Psoas muscle (tissue), 7 donors: ENCODE measurements at regions not wholly inside any gene's neighbourhood (a gene's known extent, or its start where the extent isn't known, plus 50 kb on each side); places are given as distances from the start of the nearest gene placed in this dataset.

Experiments used
- ATAC-seq, 4 donors: fragments of 200-7000 bp; cut with Tn5 transposase; one replicate each; pipeline ENCODE4 v1.9.1; 2020; ENCODE audit warnings: moderate library complexity in 3 of 4, mild to moderate bottlenecking in 2 of 4
- DNase-seq, 2 donors: peaks; one replicate each; pipeline ENCODE4 v3.0.0-alpha.2; 2020
- H3K27ac ChIP-seq: fragments of 200-600 bp; one replicate; pipeline ENCODE4 v1.8.0; 2022
- H3K27me3 ChIP-seq, 3 donors: fragments of 200-600 bp in 1 of 3; one replicate each; pipeline versions ENCODE4 v1.6.1 to v1.8.0; 2013 to 2022; ENCODE audit warnings: low read length in 2 of 3, mild to moderate bottlenecking in 2 of 3, moderate library complexity in 1 of 3; ENCODE audit not compliant: insufficient read depth in 3 of 3
- H3K36me3 ChIP-seq, 2 donors: fragments of 200-600 bp in 1 of 2; one replicate each; pipeline versions ENCODE4 v1.6.1 to v1.8.0; 2013 to 2022; ENCODE audit warnings: low read depth in 1 of 2, mild to moderate bottlenecking in 1 of 2, moderate library complexity in 1 of 2; ENCODE audit not compliant: insufficient read depth in 1 of 2
- H3K4me1 ChIP-seq: fragments of 200-600 bp; one replicate; pipeline ENCODE4 v1.8.0; 2022
- H3K4me3 ChIP-seq: fragments of 200-600 bp; one replicate; pipeline ENCODE4 v1.8.0; 2022; ENCODE audit warnings: mild to moderate bottlenecking
- H3K9me3 ChIP-seq: fragments of 200-600 bp; one replicate; pipeline ENCODE4 v1.8.0; 2022
- WGBS, 3 donors: extraction: QIAGEN DNeasy Blood & Tissue Kit; methylation state at CpG; one replicate each; pipeline versions ENCODE4 v1.1.6 to v1.1.7; 2013; 5-methylcytosine and 5-hydroxymethylcytosine counted together
- intact Hi-C, 2 donors: fragments of 100-400 bp; cut with DNase I; formaldehyde crosslinking; loops; one replicate each; pipeline versions ENCODE4 v1.11.0 to v1.14.2; 2022
- TF ChIP-seq, protein P1 (sequence below): fragments of 200-600 bp; IDR thresholded peaks from one replicate; pipeline ENCODE4 v1.8.0; 2022; ENCODE audit warnings: antibody characterized with exemption
- donor health status: healthy with polysubstance abuse.
- donor health status: DM: no; HTN: no; CAD: no; lungs with moderate emphysema.
- donor health status: Bipolar disorder and iron deficiency.
- donor health status: healthy.
- donor health status: DM: yes; HTN: yes; CAD: no.
- donor health status: DM: no; HTN: no; CAD: no.
- donor health status: DM: yes; HTN: yes; CAD: no.

DNA sequence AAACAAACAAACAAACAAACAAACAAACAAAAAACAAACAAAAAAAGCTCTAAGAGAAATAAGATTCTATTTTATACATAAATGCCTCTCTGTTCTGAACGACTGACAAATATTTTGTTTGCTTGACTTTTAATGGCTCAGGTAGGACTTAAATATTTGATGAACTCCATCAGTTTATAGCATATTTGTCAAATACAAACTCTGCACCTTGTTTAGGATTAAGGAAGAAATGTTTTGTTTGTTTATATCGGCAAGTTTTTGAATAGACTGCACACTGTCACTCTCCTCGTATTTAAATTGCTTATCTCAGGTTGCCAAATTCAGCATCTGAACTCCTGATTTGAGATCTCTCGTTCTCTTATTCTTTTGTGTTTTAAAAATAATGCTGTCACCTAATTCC lies 1499.7 kb upstream of the SLC10A2 start:
- Histone ChIP-seq H3K4me1 (no peaks in the 10 kb centered on the region), H3K27me3 (no peaks in the 10 kb centered on the region), H3K36me3 (no peaks in the 10 kb centered on the region), H3K9me3 (no peaks in the 10 kb centered on the region), H3K27ac (no peak overlapping the region), H3K4me3 (no peak overlapping the region)
- ATAC-seq = no peak
- 84 to 92% (median 89%) methylated on average over 4 of the region's 4 CpGs for WGBS, 3 donors
- TF ChIP-seq, protein P1, sequence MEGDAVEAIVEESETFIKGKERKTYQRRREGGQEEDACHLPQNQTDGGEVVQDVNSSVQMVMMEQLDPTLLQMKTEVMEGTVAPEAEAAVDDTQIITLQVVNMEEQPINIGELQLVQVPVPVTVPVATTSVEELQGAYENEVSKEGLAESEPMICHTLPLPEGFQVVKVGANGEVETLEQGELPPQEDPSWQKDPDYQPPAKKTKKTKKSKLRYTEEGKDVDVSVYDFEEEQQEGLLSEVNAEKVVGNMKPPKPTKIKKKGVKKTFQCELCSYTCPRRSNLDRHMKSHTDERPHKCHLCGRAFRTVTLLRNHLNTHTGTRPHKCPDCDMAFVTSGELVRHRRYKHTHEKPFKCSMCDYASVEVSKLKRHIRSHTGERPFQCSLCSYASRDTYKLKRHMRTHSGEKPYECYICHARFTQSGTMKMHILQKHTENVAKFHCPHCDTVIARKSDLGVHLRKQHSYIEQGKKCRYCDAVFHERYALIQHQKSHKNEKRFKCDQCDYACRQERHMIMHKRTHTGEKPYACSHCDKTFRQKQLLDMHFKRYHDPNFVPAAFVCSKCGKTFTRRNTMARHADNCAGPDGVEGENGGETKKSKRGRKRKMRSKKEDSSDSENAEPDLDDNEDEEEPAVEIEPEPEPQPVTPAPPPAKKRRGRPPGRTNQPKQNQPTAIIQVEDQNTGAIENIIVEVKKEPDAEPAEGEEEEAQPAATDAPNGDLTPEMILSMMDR = no peak
- no peak for DNase-seq
- intact Hi-C loops = no loop called here

DNA sequence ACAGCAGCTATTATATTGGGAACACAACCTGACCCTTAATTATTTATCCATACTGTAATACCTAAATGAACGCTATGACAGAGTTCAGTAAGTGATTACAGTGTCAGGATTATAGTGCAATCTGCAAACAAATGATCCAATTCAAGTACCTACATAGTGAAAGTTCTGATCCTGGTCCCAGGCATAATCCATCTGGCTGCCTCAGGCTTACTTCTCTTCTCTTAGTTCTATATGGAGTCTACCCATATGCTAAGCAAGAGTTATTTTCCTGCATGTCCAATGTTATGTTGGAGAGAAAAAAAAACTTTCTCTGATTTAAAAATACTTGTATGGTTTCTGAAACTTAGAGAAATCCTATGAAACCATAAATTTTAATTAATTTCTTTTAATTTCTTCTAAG lies 1487.7 kb upstream of the SLC10A2 start:
- no peak for ATAC-seq
- intact Hi-C loops = no loop called here
- Histone ChIP-seq H3K4me1 (no peaks in the 10 kb centered on the region), H3K27me3 (no peaks in the 10 kb centered on the region), H3K9me3 (no peaks in the 10 kb centered on the region), H3K36me3 (no peaks in the 10 kb centered on the region), H3K4me3 (no peak overlapping the region), H3K27ac (no peak overlapping the region)
- DNase-seq = no peak
- TF ChIP-seq, protein P1 = no peak
- WGBS, 3 donors = 76 to 79% (median 79%) methylated on average over 1 of the region's 1 CpG

DNA sequence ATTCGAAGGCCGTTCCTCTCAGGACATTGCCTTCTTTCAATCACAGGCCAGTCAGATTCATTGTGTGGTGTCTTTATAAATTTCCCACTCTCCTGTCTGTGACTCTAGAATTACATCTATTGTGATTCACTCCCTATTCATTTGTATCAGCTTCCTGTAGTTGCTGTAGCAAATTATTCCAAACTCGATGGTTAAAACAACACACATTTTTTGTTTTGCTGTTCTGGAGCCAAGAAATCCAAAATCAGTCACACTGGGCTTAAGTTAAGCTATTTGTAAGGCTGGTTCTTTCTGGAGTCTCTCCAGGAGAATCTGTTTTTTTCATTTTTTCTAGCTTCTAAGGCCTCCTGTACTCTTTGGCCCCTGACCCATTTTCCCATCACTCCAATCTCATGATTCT lies 1487.0 kb upstream of the SLC10A2 start:
- WGBS, 3 donors = 26 to 31% (median 29%) methylated on average over 3 of the region's 3 CpGs
- intact Hi-C loops = no loop called here

DNA sequence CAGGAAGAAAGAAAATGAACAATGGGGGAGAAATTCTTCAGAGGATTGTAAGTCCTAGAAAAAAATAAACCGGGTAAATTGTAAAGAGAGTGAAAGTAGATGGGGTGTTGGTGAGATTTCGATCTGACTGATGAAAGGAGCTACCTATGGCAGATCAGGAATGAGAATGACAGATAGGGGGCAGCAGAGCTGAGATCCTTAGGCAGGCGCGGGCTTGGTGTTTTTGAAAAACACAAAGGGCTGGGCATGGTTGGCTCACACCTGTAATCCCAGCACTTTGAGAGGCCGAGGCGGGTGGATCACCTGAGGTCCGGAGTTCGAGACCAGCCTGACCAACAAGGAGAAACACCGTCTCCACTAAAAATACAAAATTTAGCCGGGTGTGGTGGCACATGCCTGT lies 1468.6 kb upstream of the SLC10A2 start:
- DNase-seq (no peak), ATAC-seq (no peak)
- TF ChIP-seq, protein P1 = no peak
- Histone ChIP-seq H3K9me3 (no peaks in the 10 kb centered on the region), H3K27ac (no peak overlapping the region), H3K4me3 (no peak overlapping the region), H3K36me3 (no peaks in the 10 kb centered on the region), H3K4me1 (no peaks in the 10 kb centered on the region), H3K27me3 (peaks cover 0 to 2% (median 0%) of the 10 kb centered on the region in 3 donors)
- 93 to 97% (median 94%) methylated on average over 10 of the region's 10 CpGs for WGBS, 3 donors
- intact Hi-C loops = no loop called here

More for the DNA sequence above, 1487.0 kb upstream of the SLC10A2 start:
- ATAC-seq (no peak), DNase-seq (no peak)
- no peaks in the 10 kb centered on the region for H3K36me3 ChIP-seq
- TF ChIP-seq, protein P1 = no peak
- no peaks in the 10 kb centered on the region for H3K4me1 ChIP-seq
- no peaks in the 10 kb centered on the region for H3K9me3 ChIP-seq
- H3K4me3 ChIP-seq = no peak overlapping the region
- H3K27ac ChIP-seq = no peak overlapping the region
- no peaks in the 10 kb centered on the region for H3K27me3 ChIP-seq

DNA sequence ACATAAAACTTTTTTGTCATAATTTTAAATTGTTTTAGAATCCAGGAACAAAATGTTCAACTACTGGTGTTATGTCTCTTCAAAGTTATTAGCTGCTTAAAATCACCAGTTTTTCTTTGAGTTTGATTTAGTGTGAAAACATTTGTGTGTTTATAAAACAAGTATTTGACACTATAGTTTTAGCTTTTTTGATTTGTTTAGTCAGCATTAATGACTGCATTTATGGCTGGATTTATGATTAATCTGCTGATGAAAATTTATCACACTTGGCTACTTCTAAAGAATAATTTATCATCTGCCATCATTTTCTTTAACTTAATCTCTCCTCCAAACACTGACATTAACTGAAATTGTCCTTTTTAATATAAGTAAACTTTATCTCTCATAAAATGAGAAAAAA lies 1465.9 kb upstream of the SLC10A2 start:
- H3K4me3 ChIP-seq = no peak overlapping the region
- TF ChIP-seq, protein P1 = no peak
- no peaks in the 10 kb centered on the region for H3K4me1 ChIP-seq
- intact Hi-C loops = no loop called here
- no peak for DNase-seq
- no peak for ATAC-seq
- no peaks in the 10 kb centered on the region for H3K9me3 ChIP-seq
- no peak overlapping the region for H3K27ac ChIP-seq
- no peaks in the 10 kb centered on the region for H3K27me3 ChIP-seq
- H3K36me3 ChIP-seq = no peaks in the 10 kb centered on the region
